IMR-90 (cell line): ENCODE measurements at regions not wholly inside any gene's neighbourhood (a gene's known extent, or its start where the extent isn't known, plus 50 kb on each side); places are given as distances from the start of the nearest gene placed in this dataset.
A peak's percentile ranks its signal among the peaks of the same experiment; 100 is the strongest.

Experiments
- ATAC-seq: fragments of 200-7000 bp; cut with Tn5 transposase; 2 replicates; pipeline ENCODE4 v1.9.1; 2020; ENCODE audit warnings: low read depth, mild to moderate bottlenecking, moderate library complexity
- BruUV-seq: library from RNA; stranded (reverse); fragments of 400-500 nt; replicated peaks from 2 replicates; lab custom pipeline; 2021; lab: Mats Ljungman, UMichigan
- CTCF ChIA-PET: fragments of 300-600 bp; formaldehyde crosslinking; extraction: SDS; loops from one replicate; lab custom pipeline; 2021; ENCODE audit warnings: antibody characterized with exemption; lab: Yijun Ruan, JAX
- POLR2A ChIA-PET: fragments of 300-600 bp; sonication (Branson Sonifier 250); formaldehyde crosslinking; loops from one replicate; lab custom pipeline; 2022; ENCODE audit warnings: antibody characterized with exemption; ENCODE audit not compliant: unreplicated experiment; lab: Charles Lee
- DNase-seq: peaks from one replicate; pipeline ENCODE4 v3.0.0; 2013
- H2AFZ ChIP-seq: replicated peaks from 2 replicates; pipeline ENCODE3; 2013; ENCODE audit warnings: low read length, mild to moderate bottlenecking; ENCODE audit not compliant: poor library complexity
- H2AK5ac ChIP-seq: 2 replicates; pipeline ENCODE4 v1.6.1; 2013; ENCODE audit warnings: low read depth, low read length, inconsistent platforms
- H2AK9ac ChIP-seq: replicated peaks from 2 replicates; pipeline ENCODE3; 2013; ENCODE audit warnings: mild to moderate bottlenecking, low read depth, low read length, moderate library complexity; ENCODE audit not compliant: poor library complexity
- H2BK120ac ChIP-seq: 2 replicates; pipeline ENCODE4 v1.6.1; 2013; ENCODE audit warnings: low read depth, low read length, inconsistent platforms
- H2BK15ac ChIP-seq: 3 replicates; pipeline ENCODE4 v1.6.1; 2013; ENCODE audit warnings: low read depth, low read length, inconsistent platforms
- H2BK20ac ChIP-seq: 2 replicates; pipeline ENCODE4 v1.6.1; 2013; ENCODE audit warnings: low read depth, mild to moderate bottlenecking, inconsistent platforms, low read length, moderate library complexity
- H2BK5ac ChIP-seq: 2 replicates; pipeline ENCODE4 v1.6.1; 2013; ENCODE audit warnings: mild to moderate bottlenecking, low read depth, low read length, inconsistent platforms; ENCODE audit not compliant: poor library complexity, severe bottlenecking
- H3K14ac ChIP-seq: replicated peaks from 2 replicates; pipeline ENCODE4 v1.6.1; 2013; ENCODE audit warnings: low read depth, low read length, inconsistent platforms
- H3K18ac ChIP-seq: 2 replicates; pipeline ENCODE4 v1.6.1; 2013; ENCODE audit warnings: low read depth, low read length, control low read depth
- H3K23ac ChIP-seq: 2 replicates; pipeline ENCODE4 v1.6.1; 2013; ENCODE audit warnings: low read depth, low read length, inconsistent platforms
- H3K27ac ChIP-seq: 2 replicates; pipeline ENCODE4 v1.5.1; 2013; ENCODE audit warnings: mild to moderate bottlenecking, control low read depth, low read length; ENCODE audit not compliant: insufficient read depth
- H3K27me3 ChIP-seq: 2 replicates; pipeline ENCODE4 v1.6.1; 2013; ENCODE audit warnings: low read length; ENCODE audit not compliant: control insufficient read depth, insufficient read depth
- H3K36me3 ChIP-seq: 2 replicates; pipeline ENCODE4 v1.6.1; 2013; ENCODE audit warnings: low read length, mixed read lengths; ENCODE audit not compliant: control insufficient read depth, insufficient read depth
- H3K4ac ChIP-seq: 2 replicates; pipeline ENCODE4 v1.6.1; 2013; ENCODE audit warnings: low read depth, low read length, inconsistent platforms
- H3K4me1 ChIP-seq: 2 replicates; pipeline ENCODE4 v1.6.1; 2013; ENCODE audit warnings: low read length, mixed read lengths; ENCODE audit not compliant: control insufficient read depth, insufficient read depth
- H3K4me2 ChIP-seq: 2 replicates; pipeline ENCODE4 v1.6.1; 2013; ENCODE audit warnings: low read depth, mild to moderate bottlenecking, control low read depth, low read length, moderate library complexity
- H3K4me3 ChIP-seq: 2 replicates; pipeline ENCODE4 v1.5.1; 2013; ENCODE audit warnings: low read depth, mild to moderate bottlenecking, control low read depth, low read length, moderate library complexity; ENCODE audit not compliant: insufficient read depth
- H3K56ac ChIP-seq: 2 replicates; pipeline ENCODE4 v1.6.1; 2013; ENCODE audit warnings: low read length, inconsistent platforms; ENCODE audit not compliant: insufficient read depth; ENCODE audit errors: extremely low read depth
- H3K79me1 ChIP-seq, 2 experiments: 2 replicates each; pipeline ENCODE4 v1.6.1; 2013; ENCODE audit warnings: low read length in 2 of 2, inconsistent platforms in 1 of 2, low read depth in 1 of 2
- H3K9ac ChIP-seq: 2 replicates; pipeline ENCODE4 v1.6.1; 2013; ENCODE audit warnings: low read depth, low read length, control low read depth
- H3K9me1 ChIP-seq: 2 replicates; pipeline ENCODE4 v1.6.1; 2013; ENCODE audit warnings: low read length, inconsistent platforms; ENCODE audit not compliant: insufficient read depth
- H3K9me3 ChIP-seq: 2 replicates; pipeline ENCODE4 v1.6.1; 2013; ENCODE audit warnings: low read length; ENCODE audit not compliant: control insufficient read depth, insufficient read depth
- H4K20me1 ChIP-seq: 2 replicates; pipeline ENCODE4 v1.6.1; 2013; ENCODE audit warnings: low read length, inconsistent platforms; ENCODE audit not compliant: insufficient read depth
- H4K5ac ChIP-seq: 2 replicates; pipeline ENCODE4 v1.6.1; 2013; ENCODE audit warnings: mild to moderate bottlenecking, low read depth, low read length, control low read depth
- H4K8ac ChIP-seq, 2 experiments: 2 replicates each; pipeline ENCODE4 v1.6.1; 2013; ENCODE audit warnings: low read depth in 2 of 2, low read length in 2 of 2, control low read depth in 1 of 2, inconsistent platforms in 1 of 2
- H4K91ac ChIP-seq: 2 replicates; pipeline ENCODE4 v1.6.1; 2013; ENCODE audit warnings: low read depth, low read length, inconsistent platforms; ENCODE audit not compliant: insufficient read depth
- BHLHE40 ChIP-seq: fragments of 150-350 bp; IDR thresholded peaks from 2 replicates; pipeline ENCODE4 v1.6.1; 2016; ENCODE audit warnings: mild to moderate bottlenecking, low read depth, low read length
- CEBPB ChIP-seq: IDR thresholded peaks from 2 replicates; pipeline ENCODE4 v1.6.1; 2012; ENCODE audit warnings: low read depth, low read length, improper control_type of control experiment
- CHD1 ChIP-seq: IDR thresholded peaks from 2 replicates; pipeline ENCODE4 v1.6.1; 2012; ENCODE audit warnings: low read depth, low read length, improper control_type of control experiment
- FOS ChIP-seq: fragments of 150-350 bp; IDR thresholded peaks from 2 replicates; pipeline ENCODE4 v1.6.1; 2016; ENCODE audit warnings: low read depth, low read length
- MAFK ChIP-seq: IDR thresholded peaks from 2 replicates; pipeline ENCODE4 v1.6.1; 2012; ENCODE audit warnings: low read depth, low read length, improper control_type of control experiment
- MAZ ChIP-seq: IDR thresholded peaks from 2 replicates; pipeline ENCODE4 v1.6.1; 2012; ENCODE audit warnings: low read depth, mild to moderate bottlenecking, low read length, improper control_type of control experiment, moderate library complexity, borderline replicate concordance
- MXI1 ChIP-seq: IDR thresholded peaks from 2 replicates; pipeline ENCODE4 v1.6.1; 2012; ENCODE audit warnings: low read depth, mild to moderate bottlenecking, low read length, moderate library complexity, borderline replicate concordance
- NFE2L2 ChIP-seq: fragments of 150-350 bp; IDR thresholded peaks from 2 replicates; pipeline ENCODE4 v1.6.1; 2016; ENCODE audit warnings: low read depth, mild to moderate bottlenecking, low read length
- POLR2A ChIP-seq: IDR thresholded peaks from 2 replicates; pipeline ENCODE4 v1.6.1; 2012; ENCODE audit warnings: mild to moderate bottlenecking, low read depth, low read length
- RAD21 ChIP-seq: IDR thresholded peaks from 2 replicates; pipeline ENCODE4 v1.6.1; 2012; ENCODE audit warnings: low read length, improper control_type of control experiment
- RCOR1 ChIP-seq: IDR thresholded peaks from 2 replicates; pipeline ENCODE4 v1.6.1; 2012; ENCODE audit warnings: mild to moderate bottlenecking, low read length, improper control_type of control experiment; ENCODE audit not compliant: insufficient replicate concordance
- RFX5 ChIP-seq: IDR thresholded peaks from 2 replicates; pipeline ENCODE4 v1.8.0; 2012; ENCODE audit warnings: low read depth, mild to moderate bottlenecking, low read length, moderate library complexity
- SMC3 ChIP-seq: fragments of 150-350 bp; IDR thresholded peaks from 2 replicates; pipeline ENCODE4 v1.6.1; 2016; ENCODE audit warnings: low read depth, mild to moderate bottlenecking, antibody characterized with exemption, low read length, moderate library complexity
- WGBS, 2 experiments: methylation state at CpG; one replicate each; pipeline versions ENCODE4 v1.1.5 to v1.1.7; 2013; ENCODE audit warnings: missing lambda C conversion rate in 2 of 2; ENCODE audit not compliant: insufficient read length in 1 of 2; ENCODE audit errors: extremely low coverage in 2 of 2; 5-methylcytosine and 5-hydroxymethylcytosine counted together
- dilution Hi-C: fragments of 300-500 bp; cut with HindIII; formaldehyde crosslinking; loops from one replicate; pipeline ENCODE4 v1.14.3; 2018; ENCODE audit warnings: low sequenced_read_pairs; ENCODE audit not compliant: unreplicated experiment
- in situ Hi-C: fragments of 300-500 bp; cut with MboI; formaldehyde crosslinking; loops from 3 replicates; pipeline ENCODE4 v1.14.3; 2019; ENCODE audit warnings: low sequenced_read_pairs, inconsistent platforms, mixed read lengths
- intact Hi-C: fragments of 100-400 bp; cut with micrococcal nuclease; formaldehyde crosslinking; loops from 2 replicates; pipeline ENCODE4 v1.10.0; 2022
- TF ChIP-seq, protein P1 (sequence below): conservative IDR thresholded peaks from 2 replicates; pipeline ENCODE4 v1.5.1; 2012; ENCODE audit warnings: mild to moderate bottlenecking, low read depth, low read length, improper control_type of control experiment
- TF ChIP-seq, protein P2 (sequence below): fragments of 150-350 bp; IDR thresholded peaks from 2 replicates; pipeline ENCODE4 v1.6.1; 2016; ENCODE audit warnings: low read depth, mild to moderate bottlenecking, low read length, moderate library complexity, borderline replicate concordance
- TF ChIP-seq, protein P3 (sequence below): fragments of 150-350 bp; IDR thresholded peaks from 2 replicates; pipeline ENCODE4 v1.6.1; 2017; ENCODE audit warnings: mild to moderate bottlenecking, antibody characterized with exemption, low read length, low read depth

DNA sequence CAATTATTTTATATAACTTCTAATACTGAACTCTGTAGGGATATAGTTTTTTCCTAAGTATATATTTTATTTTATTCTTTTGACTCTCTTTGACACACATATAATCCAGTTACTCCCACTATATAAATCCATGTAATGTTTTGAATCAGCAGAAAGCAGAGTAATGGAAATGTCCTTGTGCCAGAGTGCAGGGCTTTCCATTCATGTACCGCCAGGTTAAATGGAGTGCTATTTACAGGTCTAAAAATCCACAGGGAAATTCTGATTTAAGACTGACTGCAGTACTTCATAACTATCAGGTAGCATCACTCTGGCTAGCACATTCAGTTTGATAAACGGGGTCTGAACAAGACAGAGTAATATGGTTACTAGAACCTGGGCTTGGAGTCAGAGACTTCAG lies 626.8 kb downstream of the COL12A1 start:
- Histone ChIP-seq H4K20me1 (no peaks in the 10 kb centered on the region), H3K4me3 (no peak overlapping the region), H2AK9ac (no peak overlapping the region), H3K79me1 (0 out of 4 replicates have a peak, but pooled peaks cover 0 to 4% of the 10 kb centered on the region in 2 experiments), H3K27me3 (no peaks in the 10 kb centered on the region), H2AFZ (no peak overlapping the region), H3K9me1 (peaks cover 7% of the 10 kb centered on the region), H4K5ac (peak overlapping the region; percentile 72; the same call in 1 of the 2 replicates), H4K8ac (peak overlapping the region in 1 of 2 experiments; percentile 57; a peak in 1 of 4 replicates), H3K23ac (peak overlapping the region; percentile 6; the same call in 1 of the 2 replicates), H2AK5ac (peak overlapping the region; percentile 37; the same call in 1 of the 2 replicates), H2BK15ac (peak overlapping the region; percentile 76; the same call in 1 of the 3 replicates), H4K91ac (0 out of 2 replicates have a peak overlapping the region, but pooled peaks have one; percentile 33), H2BK120ac (peak overlapping the region; percentile 13; the same call in 1 of the 2 replicates), H3K14ac (peak overlapping the region; percentile 19; the same call in 1 of the 2 replicates), H2BK20ac (peak overlapping the region; percentile 54), H3K4me2 (peak overlapping the region; percentile 3; the same call in 1 of the 2 replicates), H3K36me3 (no peaks in the 10 kb centered on the region), H3K9me3 (no peaks in the 10 kb centered on the region), H2BK5ac (peak overlapping the region; percentile 94), H3K4ac (peak overlapping the region; percentile 57; the same call in 1 of the 2 replicates), H3K18ac (peak overlapping the region; percentile 82; the same call in 1 of the 2 replicates), H3K9ac (no peak overlapping the region), H3K27ac (peak overlapping the region; percentile 53), H3K4me1 (peaks cover 10% of the 10 kb centered on the region), H3K56ac (no peak overlapping the region)
- POLR2A ChIA-PET, result no interaction called here
- dilution Hi-C loops (no loop called here), in situ Hi-C loops (no loop called here), intact Hi-C loops (loop anchor here (5.0 to 10.0 kb wide), 2 partner anchors 494 to 628 kb away; partner anchors contain the start of gene COL12A1)
- CTCF ChIA-PET, result no interaction called here
- TF ChIP-seq CEBPB (no peak), NFE2L2 (no peak), CHD1 (no peak), FOS (no peak), MAFK (no peak), BHLHE40 (no peak), RCOR1 (no peak), MAZ (no peak), RAD21 (no peak), POLR2A (no peak), MXI1 (no peak), SMC3 (no peak), RFX5 (no peak)
- TF ChIP-seq, protein P1, sequence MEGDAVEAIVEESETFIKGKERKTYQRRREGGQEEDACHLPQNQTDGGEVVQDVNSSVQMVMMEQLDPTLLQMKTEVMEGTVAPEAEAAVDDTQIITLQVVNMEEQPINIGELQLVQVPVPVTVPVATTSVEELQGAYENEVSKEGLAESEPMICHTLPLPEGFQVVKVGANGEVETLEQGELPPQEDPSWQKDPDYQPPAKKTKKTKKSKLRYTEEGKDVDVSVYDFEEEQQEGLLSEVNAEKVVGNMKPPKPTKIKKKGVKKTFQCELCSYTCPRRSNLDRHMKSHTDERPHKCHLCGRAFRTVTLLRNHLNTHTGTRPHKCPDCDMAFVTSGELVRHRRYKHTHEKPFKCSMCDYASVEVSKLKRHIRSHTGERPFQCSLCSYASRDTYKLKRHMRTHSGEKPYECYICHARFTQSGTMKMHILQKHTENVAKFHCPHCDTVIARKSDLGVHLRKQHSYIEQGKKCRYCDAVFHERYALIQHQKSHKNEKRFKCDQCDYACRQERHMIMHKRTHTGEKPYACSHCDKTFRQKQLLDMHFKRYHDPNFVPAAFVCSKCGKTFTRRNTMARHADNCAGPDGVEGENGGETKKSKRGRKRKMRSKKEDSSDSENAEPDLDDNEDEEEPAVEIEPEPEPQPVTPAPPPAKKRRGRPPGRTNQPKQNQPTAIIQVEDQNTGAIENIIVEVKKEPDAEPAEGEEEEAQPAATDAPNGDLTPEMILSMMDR, result no peak
- TF ChIP-seq, protein P2, sequence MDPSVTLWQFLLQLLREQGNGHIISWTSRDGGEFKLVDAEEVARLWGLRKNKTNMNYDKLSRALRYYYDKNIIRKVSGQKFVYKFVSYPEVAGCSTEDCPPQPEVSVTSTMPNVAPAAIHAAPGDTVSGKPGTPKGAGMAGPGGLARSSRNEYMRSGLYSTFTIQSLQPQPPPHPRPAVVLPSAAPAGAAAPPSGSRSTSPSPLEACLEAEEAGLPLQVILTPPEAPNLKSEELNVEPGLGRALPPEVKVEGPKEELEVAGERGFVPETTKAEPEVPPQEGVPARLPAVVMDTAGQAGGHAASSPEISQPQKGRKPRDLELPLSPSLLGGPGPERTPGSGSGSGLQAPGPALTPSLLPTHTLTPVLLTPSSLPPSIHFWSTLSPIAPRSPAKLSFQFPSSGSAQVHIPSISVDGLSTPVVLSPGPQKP, result no peak
- TF ChIP-seq, protein P3, sequence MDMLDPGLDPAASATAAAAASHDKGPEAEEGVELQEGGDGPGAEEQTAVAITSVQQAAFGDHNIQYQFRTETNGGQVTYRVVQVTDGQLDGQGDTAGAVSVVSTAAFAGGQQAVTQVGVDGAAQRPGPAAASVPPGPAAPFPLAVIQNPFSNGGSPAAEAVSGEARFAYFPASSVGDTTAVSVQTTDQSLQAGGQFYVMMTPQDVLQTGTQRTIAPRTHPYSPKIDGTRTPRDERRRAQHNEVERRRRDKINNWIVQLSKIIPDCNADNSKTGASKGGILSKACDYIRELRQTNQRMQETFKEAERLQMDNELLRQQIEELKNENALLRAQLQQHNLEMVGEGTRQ, result no peak
- no peak for DNase-seq
- 100% methylated on average over 1 of the region's 2 CpGs; no CpG with 5 or more reads in 1 of the 2 experiments for WGBS, 2 experiments
- BruUV-seq, result no TSS peak
- no peak for ATAC-seq
